HL-60 (cell line): ENCODE measurements at regions not wholly inside any gene's neighbourhood (a gene's known extent, or its start where the extent isn't known, plus 50 kb on each side); places are given as distances from the start of the nearest gene placed in this dataset.

Experiments
- TF ChIP-seq, protein P1 (sequence below): IDR thresholded peaks from one replicate; pipeline ENCODE4 v1.5.1; 2011; ENCODE audit warnings: low read length, control low read depth, inconsistent platforms; ENCODE audit not compliant: insufficient read depth
- TF ChIP-seq, protein P2 (sequence below): IDR thresholded peaks from 2 replicates; pipeline ENCODE4 v1.6.1; 2012; ENCODE audit warnings: low read depth; ENCODE audit not compliant: insufficient replicate concordance

DNA sequence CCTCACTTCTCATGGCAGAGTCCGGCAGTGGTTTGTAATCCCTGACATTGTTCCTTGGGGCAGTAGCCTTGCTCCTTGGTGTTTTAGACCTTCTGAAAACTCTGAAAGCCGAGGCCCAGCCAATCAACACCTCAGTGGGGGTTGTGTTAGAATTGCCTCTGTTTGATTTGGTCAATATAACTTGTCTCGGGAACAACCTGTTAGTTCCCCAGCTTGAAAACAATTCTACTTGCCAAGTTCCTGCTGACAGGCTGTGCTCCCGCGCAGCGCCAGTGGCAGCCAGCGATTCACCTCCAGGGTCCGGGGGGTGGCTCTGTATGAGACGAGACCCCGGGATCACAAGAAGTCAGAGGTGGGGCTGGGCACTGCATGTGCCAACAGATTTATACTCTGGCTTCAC is 81.4 kb upstream of the MEDAG start:
- TF ChIP-seq, protein P1, sequence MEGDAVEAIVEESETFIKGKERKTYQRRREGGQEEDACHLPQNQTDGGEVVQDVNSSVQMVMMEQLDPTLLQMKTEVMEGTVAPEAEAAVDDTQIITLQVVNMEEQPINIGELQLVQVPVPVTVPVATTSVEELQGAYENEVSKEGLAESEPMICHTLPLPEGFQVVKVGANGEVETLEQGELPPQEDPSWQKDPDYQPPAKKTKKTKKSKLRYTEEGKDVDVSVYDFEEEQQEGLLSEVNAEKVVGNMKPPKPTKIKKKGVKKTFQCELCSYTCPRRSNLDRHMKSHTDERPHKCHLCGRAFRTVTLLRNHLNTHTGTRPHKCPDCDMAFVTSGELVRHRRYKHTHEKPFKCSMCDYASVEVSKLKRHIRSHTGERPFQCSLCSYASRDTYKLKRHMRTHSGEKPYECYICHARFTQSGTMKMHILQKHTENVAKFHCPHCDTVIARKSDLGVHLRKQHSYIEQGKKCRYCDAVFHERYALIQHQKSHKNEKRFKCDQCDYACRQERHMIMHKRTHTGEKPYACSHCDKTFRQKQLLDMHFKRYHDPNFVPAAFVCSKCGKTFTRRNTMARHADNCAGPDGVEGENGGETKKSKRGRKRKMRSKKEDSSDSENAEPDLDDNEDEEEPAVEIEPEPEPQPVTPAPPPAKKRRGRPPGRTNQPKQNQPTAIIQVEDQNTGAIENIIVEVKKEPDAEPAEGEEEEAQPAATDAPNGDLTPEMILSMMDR, result no peak
- TF ChIP-seq, protein P2, sequence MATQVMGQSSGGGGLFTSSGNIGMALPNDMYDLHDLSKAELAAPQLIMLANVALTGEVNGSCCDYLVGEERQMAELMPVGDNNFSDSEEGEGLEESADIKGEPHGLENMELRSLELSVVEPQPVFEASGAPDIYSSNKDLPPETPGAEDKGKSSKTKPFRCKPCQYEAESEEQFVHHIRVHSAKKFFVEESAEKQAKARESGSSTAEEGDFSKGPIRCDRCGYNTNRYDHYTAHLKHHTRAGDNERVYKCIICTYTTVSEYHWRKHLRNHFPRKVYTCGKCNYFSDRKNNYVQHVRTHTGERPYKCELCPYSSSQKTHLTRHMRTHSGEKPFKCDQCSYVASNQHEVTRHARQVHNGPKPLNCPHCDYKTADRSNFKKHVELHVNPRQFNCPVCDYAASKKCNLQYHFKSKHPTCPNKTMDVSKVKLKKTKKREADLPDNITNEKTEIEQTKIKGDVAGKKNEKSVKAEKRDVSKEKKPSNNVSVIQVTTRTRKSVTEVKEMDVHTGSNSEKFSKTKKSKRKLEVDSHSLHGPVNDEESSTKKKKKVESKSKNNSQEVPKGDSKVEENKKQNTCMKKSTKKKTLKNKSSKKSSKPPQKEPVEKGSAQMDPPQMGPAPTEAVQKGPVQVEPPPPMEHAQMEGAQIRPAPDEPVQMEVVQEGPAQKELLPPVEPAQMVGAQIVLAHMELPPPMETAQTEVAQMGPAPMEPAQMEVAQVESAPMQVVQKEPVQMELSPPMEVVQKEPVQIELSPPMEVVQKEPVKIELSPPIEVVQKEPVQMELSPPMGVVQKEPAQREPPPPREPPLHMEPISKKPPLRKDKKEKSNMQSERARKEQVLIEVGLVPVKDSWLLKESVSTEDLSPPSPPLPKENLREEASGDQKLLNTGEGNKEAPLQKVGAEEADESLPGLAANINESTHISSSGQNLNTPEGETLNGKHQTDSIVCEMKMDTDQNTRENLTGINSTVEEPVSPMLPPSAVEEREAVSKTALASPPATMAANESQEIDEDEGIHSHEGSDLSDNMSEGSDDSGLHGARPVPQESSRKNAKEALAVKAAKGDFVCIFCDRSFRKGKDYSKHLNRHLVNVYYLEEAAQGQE, result no peak
